Tibial nerve (tissue), 4 donors: ENCODE measurements at regions not wholly inside any gene's neighbourhood (a gene's known extent, or its start where the extent isn't known, plus 50 kb on each side); places are given as distances from the start of the nearest gene placed in this dataset.
"Not testable (repeated sequence)": the region's sequence is repeated elsewhere in the genome, so short reads cannot be mapped to it uniquely, and the experiment has no call there.

Experiments used
- DNase-seq, 2 donors: peaks; one replicate each; pipeline ENCODE4 v3.0.0-alpha.2; 2019; ENCODE audit warnings: low spot score in 2 of 2
- H3K27ac ChIP-seq, 4 donors: fragments of 200-600 bp; sonication (generic) in 3 of 4; one replicate each; pipeline ENCODE4 v1.5.1; 2017 to 2019; ENCODE audit warnings: mild to moderate bottlenecking in 1 of 4
- H3K27me3 ChIP-seq, 2 donors: fragments of 200-600 bp; sonication (generic) in 1 of 2; one replicate each; pipeline versions ENCODE4 v1.5.1 to v1.6.0; 2017 to 2019
- H3K36me3 ChIP-seq, 3 donors: fragments of 200-600 bp; sonication (generic); one replicate each; pipeline ENCODE4 v1.5.1; 2018 to 2019
- H3K4me1 ChIP-seq, 4 donors: fragments of 200-600 bp; sonication (generic) in 3 of 4; one replicate each; pipeline ENCODE4 v1.5.1; 2017 to 2019
- H3K4me3 ChIP-seq, 4 donors: fragments of 200-600 bp; sonication (generic) in 3 of 4; one replicate each; pipeline ENCODE4 v1.5.1; 2017 to 2019; ENCODE audit warnings: mild to moderate bottlenecking in 1 of 4, moderate library complexity in 1 of 4
- H3K9me3 ChIP-seq, 4 donors: fragments of 200-600 bp; sonication (generic) in 3 of 4; one replicate each; pipeline ENCODE4 v1.5.1; 2017 to 2019
- EP300 ChIP-seq, 2 donors: sonication (generic); formaldehyde crosslinking; IDR thresholded peaks; one replicate each; pipeline ENCODE4 v1.6.1; 2017; ENCODE audit warnings: antibody characterized with exemption in 2 of 2, mild to moderate bottlenecking in 1 of 2
- POLR2A ChIP-seq, 2 donors: fragments of 450-650 bp; IDR thresholded peaks; one replicate each; pipeline ENCODE4 v1.6.1; 2017; ENCODE audit warnings: antibody characterized with exemption in 2 of 2, mild to moderate bottlenecking in 2 of 2, moderate library complexity in 2 of 2
- WGBS, 2 donors: methylation state at CpG; one replicate each; pipeline ENCODE4 v1.1.5; 2018; 5-methylcytosine and 5-hydroxymethylcytosine counted together
- TF ChIP-seq, protein P1 (sequence below), 5 experiments: fragments of 200-600 bp in 3 of 5; fragments of 450-650 bp in 2 of 5; sonication (generic) in 3 of 5; IDR thresholded peaks; one replicate each; pipeline ENCODE4 v1.5.1; 2016 to 2019; ENCODE audit warnings: antibody characterized with exemption in 5 of 5, mild to moderate bottlenecking in 3 of 5, moderate library complexity in 2 of 5

DNA sequence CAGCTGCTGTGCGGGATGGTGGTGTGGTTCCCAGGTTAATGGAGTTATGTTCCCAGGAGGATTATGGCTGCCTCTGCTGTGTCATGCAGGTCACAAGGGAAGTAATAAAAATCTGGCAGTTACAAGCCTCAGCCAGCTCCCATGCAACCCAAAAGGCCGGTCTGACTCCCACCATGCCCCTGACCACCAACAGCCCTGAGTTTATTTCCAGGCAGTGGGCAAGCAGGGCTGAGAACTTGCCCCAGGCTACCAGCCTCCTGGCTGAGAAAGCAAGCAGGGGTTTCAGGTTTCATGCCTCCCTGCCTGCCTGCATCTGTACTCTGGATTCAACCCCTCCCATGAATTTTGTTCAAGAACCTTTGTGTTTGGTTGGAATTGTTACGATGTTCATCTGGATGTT is 732.7 kb upstream of the POU3F4 start:
- Histone ChIP-seq H3K9me3 (peaks cover 0 to 4% (median 1%) of the 10 kb centered on the region in 4 donors), H3K27ac (no peak overlapping the region), H3K27me3 (no peaks in the 10 kb centered on the region), H3K4me1 (no peaks in the 10 kb centered on the region), H3K4me3 (no peak overlapping the region), H3K36me3 (no peaks in the 10 kb centered on the region)
- TF ChIP-seq EP300 (IDR thresholded peaks at IDR 0.05) (no peak), POLR2A (IDR thresholded peaks at IDR 0.05) (no peak)
- TF ChIP-seq, protein P1, sequence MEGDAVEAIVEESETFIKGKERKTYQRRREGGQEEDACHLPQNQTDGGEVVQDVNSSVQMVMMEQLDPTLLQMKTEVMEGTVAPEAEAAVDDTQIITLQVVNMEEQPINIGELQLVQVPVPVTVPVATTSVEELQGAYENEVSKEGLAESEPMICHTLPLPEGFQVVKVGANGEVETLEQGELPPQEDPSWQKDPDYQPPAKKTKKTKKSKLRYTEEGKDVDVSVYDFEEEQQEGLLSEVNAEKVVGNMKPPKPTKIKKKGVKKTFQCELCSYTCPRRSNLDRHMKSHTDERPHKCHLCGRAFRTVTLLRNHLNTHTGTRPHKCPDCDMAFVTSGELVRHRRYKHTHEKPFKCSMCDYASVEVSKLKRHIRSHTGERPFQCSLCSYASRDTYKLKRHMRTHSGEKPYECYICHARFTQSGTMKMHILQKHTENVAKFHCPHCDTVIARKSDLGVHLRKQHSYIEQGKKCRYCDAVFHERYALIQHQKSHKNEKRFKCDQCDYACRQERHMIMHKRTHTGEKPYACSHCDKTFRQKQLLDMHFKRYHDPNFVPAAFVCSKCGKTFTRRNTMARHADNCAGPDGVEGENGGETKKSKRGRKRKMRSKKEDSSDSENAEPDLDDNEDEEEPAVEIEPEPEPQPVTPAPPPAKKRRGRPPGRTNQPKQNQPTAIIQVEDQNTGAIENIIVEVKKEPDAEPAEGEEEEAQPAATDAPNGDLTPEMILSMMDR (IDR thresholded peaks at IDR 0.05): no peak
- 50 to 64% methylated on average over 2 to 3 of the region's 3 CpGs for whole genome bisulfite sequencing, 2 donors
- no peak for DNase-seq

DNA sequence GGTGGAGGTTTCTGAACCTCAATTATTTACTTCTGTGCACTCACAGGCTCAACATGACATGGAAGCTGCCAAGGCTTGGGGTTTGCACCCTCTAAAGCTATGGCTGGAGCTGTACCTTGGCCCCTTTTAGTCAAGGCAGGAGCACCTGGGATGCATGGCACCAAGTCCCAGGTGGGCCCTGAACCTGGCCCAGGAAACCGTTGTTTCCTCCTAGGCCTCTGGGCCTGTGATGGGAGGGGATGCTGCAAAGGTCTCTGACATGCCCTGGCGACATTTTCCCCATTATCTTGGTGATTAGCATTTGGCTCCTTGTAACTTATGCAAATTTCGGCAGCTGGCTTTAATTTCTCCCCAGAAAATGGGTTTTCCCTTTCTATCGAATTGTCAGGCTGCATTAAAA is 726.1 kb upstream of the POU3F4 start:
- TF ChIP-seq EP300 (IDR thresholded peaks at IDR 0.05): no peak
- TF ChIP-seq, protein P1 (IDR thresholded peaks at IDR 0.05): no peak
- TF ChIP-seq POLR2A (IDR thresholded peaks at IDR 0.05): no peak
- Histone ChIP-seq H3K4me1 (no peaks in the 10 kb centered on the region), H3K4me3 (no peak overlapping the region), H3K36me3 (no peaks in the 10 kb centered on the region), H3K27me3 (no peaks in the 10 kb centered on the region), H3K27ac (no peak overlapping the region), H3K9me3 (no peaks in the 10 kb centered on the region)
- DNase-seq: no peak
- 57 to 71% methylated on average over 4 of the region's 4 CpGs for WGBS, 2 donors

DNA sequence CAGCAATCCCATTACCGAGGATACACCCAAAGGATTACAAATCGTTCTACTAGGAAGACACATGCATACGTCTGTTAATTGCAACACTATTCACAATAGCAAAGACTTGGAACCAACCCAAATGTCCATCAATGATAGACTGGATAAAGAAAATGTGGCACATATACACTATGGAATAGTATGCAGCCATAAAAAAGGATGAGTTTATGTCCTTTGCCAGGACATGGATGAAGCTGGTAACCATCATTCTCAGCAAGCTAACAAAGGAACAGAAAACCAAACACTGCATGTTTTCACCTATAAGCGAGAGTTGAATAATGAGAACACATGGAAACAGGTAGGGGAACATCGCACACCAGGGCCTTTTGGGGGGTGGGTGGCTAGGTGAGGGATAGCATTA is 695.2 kb upstream of the POU3F4 start:
- H3K4me3 ChIP-seq, DNase-seq, H3K27ac ChIP-seq, H3K9me3 ChIP-seq, H3K36me3 ChIP-seq, H3K27me3 ChIP-seq, H3K4me1 ChIP-seq: not testable (repeated sequence)
- 88 to 90% methylated on average over 5 of the region's 5 CpGs for WGBS, 2 donors

DNA sequence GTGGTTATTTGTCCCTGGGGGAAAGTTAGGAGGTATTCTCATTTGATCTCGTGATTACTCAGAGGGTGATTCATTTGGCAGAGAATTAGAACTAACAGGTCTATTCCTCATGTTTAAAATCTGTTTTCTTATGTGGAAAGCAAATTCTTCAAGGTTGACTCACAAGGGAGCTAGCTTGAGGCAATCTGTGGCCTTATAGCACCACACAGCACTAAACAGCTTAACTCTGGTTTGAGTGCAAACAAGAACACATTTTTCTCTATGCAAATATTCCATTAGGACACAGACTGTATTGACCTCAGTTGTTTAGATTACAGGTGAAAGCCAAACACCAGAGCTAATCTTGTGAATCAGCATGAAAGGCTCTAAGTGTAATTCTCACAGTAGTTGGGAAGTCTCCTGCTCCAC is 694.4 kb upstream of the POU3F4 start:
- H3K27ac ChIP-seq: no peak overlapping the region
- 29 to 30% methylated on average over 1 of the region's 1 CpG for WGBS, 2 donors

DNA sequence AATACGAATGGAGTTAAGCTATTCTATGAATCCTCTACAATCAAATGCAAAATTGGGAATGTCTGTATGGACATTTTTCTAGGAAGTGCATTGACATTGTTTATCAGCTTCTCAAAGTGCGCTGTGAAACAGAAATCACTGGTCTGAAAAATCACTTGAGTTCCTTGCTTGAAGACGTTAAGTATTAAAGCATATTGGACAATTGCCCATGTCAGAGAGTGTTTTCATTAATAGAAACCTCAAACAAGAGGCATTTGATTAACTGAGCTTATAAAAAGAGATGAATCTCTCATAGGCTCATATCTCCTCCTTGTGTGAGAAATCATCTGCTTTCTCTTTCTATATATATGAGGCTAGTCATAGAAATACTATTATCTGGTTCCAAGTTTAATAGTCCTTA is 692.1 kb upstream of the POU3F4 start:
- WGBS, 2 donors: 65 to 71% methylated on average over 3 of the region's 3 CpGs
- TF ChIP-seq, protein P1 (IDR thresholded peaks at IDR 0.05): no peak
- TF ChIP-seq POLR2A (IDR thresholded peaks at IDR 0.05) (no peak), EP300 (IDR thresholded peaks at IDR 0.05) (no peak)
- H3K36me3 ChIP-seq: no peaks in the 10 kb centered on the region
- H3K4me1 ChIP-seq: no peaks in the 10 kb centered on the region
- DNase-seq: no peak
- H3K27me3 ChIP-seq: no peaks in the 10 kb centered on the region
- H3K27ac ChIP-seq: no peak overlapping the region
- no peak overlapping the region for H3K4me3 ChIP-seq
- no peaks in the 10 kb centered on the region for H3K9me3 ChIP-seq

More for the DNA sequence above, 694.4 kb upstream of the POU3F4 start:
- H3K4me3 ChIP-seq: no peak overlapping the region
- no peaks in the 10 kb centered on the region for H3K27me3 ChIP-seq
- H3K36me3 ChIP-seq: no peaks in the 10 kb centered on the region
- no peaks in the 10 kb centered on the region for H3K4me1 ChIP-seq
- TF ChIP-seq POLR2A (IDR thresholded peaks at IDR 0.05): no peak
- peak in 1 of 2 donors; percentile 32 for TF ChIP-seq EP300 (IDR thresholded peaks at IDR 0.05)
- TF ChIP-seq, protein P1 (IDR thresholded peaks at IDR 0.05): no peak
- no peaks in the 10 kb centered on the region for H3K9me3 ChIP-seq
- DNase-seq: no peak

DNA sequence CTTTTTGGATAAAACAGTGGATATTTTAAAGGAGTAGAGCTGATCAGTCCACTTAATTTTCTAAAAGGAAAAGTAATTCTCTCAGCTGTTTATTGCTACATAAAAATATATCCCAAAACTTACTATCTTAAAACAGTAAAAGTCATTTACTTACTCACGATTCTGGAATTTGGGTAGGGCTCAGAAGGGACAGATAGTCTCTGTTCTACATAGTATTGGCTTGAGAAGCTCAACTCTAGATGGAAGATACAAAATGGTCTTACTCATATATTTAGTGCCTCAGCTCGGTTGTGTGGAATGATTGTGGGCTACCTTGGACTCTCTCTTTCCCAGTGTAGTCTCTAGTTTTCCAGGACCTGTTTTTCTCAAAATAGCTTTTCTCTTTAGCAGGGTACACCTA is 691.5 kb upstream of the POU3F4 start:
- H3K9me3 ChIP-seq: no peaks in the 10 kb centered on the region
- 55 to 62% methylated on average over 2 of the region's 2 CpGs for WGBS, 2 donors
- no peak overlapping the region for H3K4me3 ChIP-seq
- H3K36me3 ChIP-seq: no peaks in the 10 kb centered on the region
- H3K27ac ChIP-seq: no peak overlapping the region
- TF ChIP-seq EP300 (IDR thresholded peaks at IDR 0.05) (no peak), POLR2A (IDR thresholded peaks at IDR 0.05) (no peak)
- TF ChIP-seq, protein P1 (IDR thresholded peaks at IDR 0.05): no peak
- no peaks in the 10 kb centered on the region for H3K4me1 ChIP-seq
- no peaks in the 10 kb centered on the region for H3K27me3 ChIP-seq
- DNase-seq: no peak
